Hippocampal formation (tissue), 2 donors: ENCODE measurements at regions not wholly inside any gene's neighbourhood (a gene's known extent, or its start where the extent isn't known, plus 50 kb on each side); places are given as distances from the start of the nearest gene placed in this dataset.
"Not testable (repeated sequence)": the region's sequence is repeated elsewhere in the genome, so short reads cannot be mapped to it uniquely, and the experiment has no call there.

Experiments
- DNase-seq, 2 donors: peaks; one replicate each; lab custom pipeline; 2025; lab: John Stamatoyannopoulos, UW

DNA sequence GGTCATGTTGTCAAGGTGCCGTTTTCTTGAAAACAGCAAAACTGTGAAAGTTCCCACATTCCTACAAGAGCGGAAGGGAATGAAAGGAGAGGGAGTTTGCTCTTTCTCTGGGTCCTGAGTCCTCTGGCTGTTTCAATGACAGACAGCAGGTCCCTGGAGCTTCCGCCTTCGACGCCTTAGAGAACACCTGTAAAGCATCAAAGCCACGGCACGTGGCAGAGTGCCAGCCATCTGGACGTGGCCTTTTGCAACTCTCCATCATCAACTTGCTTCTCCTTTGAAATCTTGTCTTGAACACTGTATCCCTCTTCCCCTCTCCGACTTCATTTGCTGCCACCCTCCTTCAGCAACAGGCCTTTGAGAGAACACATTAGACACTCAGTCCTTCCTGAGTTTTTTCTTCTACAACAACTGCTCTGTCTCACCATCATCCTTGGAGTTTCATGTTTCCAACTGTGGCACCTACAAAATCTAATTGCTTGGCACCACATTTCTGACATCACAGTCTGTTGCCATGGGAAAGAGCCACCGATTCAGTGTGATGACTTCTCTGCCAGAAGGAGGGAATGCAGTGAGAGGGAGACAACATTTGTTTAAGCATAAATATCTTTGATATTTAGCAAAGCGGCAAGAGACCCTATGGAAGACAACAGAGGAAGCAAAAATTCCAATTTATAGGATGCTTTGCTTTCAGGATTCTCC lies 204.9 kb upstream of the PTER start:
- DNase-seq, result no peak

- no peak for DNase-seq
Observed at GRCh38 chr10:16232441-16232840, 204.4 kb upstream of the PTER start.

DNA sequence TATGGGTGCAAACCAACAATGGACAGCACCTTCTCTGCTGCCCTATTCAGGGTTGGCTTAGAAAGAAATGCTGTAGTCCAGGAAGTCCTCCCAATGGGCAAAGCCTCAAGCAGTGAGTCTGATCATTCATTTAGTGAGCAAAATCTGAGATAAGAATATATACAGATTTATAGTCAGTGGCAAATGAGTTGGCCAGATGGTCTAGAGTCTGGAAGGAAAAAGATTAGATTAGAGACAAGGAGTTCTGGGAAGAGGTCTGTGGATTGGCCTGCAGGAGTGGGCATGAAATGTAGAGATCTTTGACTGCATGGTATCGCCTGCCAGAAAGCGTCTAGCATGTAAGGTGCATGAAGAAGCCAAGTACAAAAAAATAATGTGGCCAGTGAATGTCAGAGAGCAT lies 201.9 kb upstream of the PTER start:
- no peak for DNase-seq

- DNase-seq, result no peak
Observed at GRCh38 chr10:16242446-16242845, 194.4 kb upstream of the PTER start.

- DNase-seq, result no peak
Observed at GRCh38 chr10:16242859-16243613, 193.8 kb upstream of the PTER start.

GRCh38 chr10:16250136-16250535 lies 186.7 kb upstream of the PTER start:
- DNase-seq, result not testable (repeated sequence)

DNA sequence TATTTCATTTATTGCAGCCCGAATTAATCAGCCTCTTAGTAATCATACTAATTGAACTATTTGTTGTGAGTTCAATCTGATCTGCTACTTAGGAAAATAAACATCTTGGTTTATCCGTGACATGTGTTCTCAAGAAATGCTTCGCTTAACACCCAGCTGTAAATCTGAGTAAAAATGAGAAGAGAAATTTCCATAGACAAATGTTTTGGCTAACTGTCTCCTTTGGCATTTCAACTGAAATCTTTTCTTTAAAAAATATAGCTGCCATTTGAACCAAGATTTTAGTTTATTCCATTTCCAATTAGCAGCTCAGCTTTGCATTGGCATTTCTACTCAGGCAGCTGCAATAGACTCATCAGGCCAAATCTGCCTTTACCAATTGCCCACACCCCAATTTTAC lies 180.5 kb upstream of the PTER start:
- DNase-seq, result no peak

- peak in 1 of 2 donors; percentile 47 for DNase-seq
Observed at GRCh38 chr10:16258291-16259040, 178.3 kb upstream of the PTER start.

DNA sequence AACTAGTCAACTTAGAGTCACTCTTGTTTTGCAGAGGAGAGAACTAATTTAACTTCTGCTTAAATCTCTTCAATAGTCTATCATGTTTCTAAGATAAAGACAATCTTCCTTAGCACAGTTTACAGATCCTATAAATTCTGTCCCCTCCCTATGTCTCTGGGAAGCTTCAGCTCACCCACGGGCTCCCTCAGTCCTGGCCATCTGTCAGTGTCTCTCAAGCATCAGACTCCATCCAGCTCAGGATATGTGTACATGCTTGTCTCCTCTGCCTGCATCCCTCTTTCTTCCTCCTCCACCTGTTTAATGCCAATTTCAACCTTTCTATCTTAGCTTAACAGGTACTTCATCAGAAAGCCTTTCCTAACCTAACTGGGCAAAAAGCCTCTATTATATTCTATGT lies 177.1 kb upstream of the PTER start:
- no peak for DNase-seq

DNA sequence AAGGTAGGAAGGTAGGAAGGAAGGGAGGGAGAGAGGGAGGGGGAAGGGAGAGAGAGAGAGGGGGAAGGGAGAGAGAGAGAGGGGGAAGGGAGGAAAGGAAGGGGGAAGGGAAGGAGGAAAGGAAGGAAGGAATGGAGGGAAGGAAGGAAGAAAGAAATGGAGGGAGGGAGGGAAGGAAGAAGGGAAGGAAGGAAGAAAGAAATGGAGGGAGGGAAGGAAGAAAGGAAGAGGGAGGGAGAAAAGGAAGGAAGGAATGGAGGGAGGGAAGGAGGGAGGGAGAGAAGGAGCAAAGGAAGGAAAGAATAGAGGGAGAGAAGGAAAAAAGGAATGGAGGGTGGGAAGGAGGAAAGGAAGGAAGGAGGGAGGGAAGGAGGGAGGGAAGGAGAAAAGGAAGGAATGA lies 176.4 kb upstream of the PTER start:
- DNase-seq, result no peak

GRCh38 chr10:16271571-16271970 lies 165.2 kb upstream of the PTER start:
- no peak for DNase-seq

DNA sequence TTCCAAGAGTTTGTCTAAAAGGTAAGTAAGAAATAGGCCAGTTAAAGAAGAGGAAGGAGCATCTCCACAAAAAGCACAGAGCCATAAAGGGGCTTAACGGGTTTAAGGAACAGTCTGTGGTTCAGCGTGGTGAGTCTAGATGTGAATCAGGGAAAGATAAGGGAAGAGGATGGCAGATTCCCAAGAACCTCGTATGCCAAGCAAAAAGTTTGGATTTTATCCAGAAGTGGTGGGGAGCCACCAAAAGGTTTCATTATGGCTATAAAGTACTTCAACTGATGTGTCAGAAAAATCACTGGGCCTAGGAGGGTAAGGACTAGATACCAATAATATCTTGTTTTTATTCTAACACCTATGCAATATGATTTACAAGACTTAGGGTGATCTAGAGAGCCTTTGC lies 161.9 kb upstream of the PTER start:
- no peak for DNase-seq

- no peak for DNase-seq
Observed at GRCh38 chr10:16280595-16280994, 156.2 kb upstream of the PTER start.

GRCh38 chr10:16292366-16292765 lies 144.4 kb upstream of the PTER start:
- no peak for DNase-seq

DNA sequence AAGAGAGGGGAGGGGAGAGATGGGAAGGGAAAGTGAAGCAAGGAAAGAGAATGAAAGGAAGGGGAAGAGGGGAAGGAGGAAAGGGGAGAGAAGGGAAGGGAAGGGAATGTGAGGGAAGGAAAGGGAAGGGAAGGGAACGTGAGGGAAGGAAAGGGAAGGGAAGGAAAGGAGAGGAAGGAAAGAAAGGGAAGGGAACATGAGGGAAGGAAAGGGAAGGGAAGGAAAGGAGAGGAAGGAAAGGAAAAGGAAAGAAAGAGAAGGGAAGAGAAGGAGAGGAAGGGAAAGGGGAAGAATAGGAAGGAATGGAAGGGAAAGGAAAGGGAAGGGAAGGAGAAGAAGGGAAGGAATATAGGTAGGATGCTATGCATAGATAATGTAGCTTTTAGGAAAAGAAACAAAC lies 139.7 kb upstream of the PTER start:
- DNase-seq, result no peak

DNA sequence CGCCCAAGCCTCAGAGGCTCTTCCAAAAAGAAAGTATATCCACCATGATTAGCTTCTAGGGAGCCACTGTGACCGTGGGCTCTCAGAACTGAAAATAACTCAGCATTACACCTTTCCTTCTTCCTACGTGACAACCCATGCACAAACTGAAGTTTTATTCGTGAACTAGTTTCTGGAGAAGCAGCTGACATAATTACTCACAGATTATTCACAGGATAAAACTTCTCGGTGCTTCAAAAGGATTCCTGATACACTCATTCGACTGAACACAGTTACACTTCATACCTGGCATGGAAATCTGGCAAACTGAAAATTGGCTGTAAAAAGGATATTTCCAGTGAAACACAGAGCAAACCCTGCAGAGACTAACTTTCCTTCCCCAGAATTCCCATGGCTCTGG lies 139.2 kb upstream of the PTER start:
- DNase-seq, result no peak

DNA sequence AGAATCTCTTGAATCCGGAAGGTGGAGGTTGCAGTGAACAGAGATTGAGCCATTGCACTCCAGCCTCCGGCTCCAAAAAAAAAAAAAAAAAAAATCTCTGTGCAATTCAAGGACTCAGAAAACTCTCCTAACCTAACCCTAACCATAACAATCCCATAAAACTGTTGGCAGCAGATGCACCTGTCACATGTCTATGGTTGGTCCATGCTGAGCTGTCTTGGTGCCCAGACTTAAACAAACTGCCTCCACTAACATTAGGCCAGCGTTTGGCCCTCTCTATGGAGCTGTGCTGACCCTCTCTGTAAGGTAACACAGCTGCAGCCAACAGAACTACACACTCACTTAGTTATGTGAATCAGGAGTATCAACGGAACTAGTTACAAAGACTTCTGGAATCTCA lies 132.5 kb upstream of the PTER start:
- no peak for DNase-seq

DNA sequence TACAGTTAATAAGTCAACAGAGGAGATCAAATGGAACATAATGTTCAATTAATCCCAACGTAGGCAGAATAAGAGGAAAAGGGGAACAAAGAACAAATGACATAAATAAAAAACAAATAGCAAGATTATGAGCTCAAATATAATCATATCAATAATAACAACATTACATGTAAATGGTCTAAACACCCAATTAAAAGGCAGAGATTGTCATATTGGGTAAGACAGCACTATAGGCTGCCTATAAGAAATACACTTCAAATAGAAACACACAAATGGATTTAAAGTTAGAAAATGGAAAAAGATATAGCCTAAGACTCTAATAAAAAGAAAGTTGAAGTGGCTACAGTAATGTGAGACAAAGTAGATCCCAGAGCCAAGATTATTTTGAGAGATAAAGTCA lies 126.4 kb upstream of the PTER start:
- DNase-seq, result no peak

DNA sequence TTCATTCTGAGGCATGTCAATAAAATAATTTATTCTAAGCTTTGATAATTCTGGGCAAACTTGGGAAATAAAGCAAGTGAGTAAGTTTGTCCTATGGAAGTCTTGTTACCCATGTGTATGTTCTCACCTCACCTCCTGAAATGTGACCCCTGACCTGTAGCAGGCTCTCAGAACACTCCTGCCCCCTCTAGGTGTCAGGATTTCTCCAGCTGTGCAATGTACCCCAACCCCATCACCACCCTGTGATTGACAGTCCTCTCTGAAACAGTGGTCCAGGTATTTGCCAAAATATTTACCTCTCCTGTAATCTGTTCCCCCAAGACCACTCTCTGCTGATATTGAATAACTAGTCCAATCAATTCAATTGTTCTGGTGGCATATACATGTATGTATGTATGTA lies 122.6 kb upstream of the PTER start:
- DNase-seq, result no peak

- no peak for DNase-seq
Observed at GRCh38 chr10:16316733-16317390, 119.9 kb upstream of the PTER start.

DNA sequence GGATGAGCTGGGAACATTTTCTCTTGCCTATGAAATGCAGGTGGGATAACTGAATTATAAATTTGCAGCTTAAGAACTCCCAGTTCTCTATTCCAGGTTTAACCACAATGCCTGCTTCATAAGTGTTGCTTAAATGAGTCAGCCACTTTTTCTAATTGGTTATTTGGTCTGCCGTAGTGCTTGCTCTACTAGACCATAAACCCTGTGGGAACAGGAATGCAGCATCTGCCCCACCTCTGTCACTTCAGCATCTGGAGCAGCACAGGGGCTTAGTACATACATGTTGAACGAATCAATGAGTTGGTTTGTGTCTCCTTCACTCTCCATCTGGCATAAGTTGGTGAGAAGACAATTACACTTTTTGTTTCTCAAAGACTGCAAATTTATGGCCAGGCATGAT lies 95.2 kb upstream of the PTER start:
- DNase-seq, result no peak

DNA sequence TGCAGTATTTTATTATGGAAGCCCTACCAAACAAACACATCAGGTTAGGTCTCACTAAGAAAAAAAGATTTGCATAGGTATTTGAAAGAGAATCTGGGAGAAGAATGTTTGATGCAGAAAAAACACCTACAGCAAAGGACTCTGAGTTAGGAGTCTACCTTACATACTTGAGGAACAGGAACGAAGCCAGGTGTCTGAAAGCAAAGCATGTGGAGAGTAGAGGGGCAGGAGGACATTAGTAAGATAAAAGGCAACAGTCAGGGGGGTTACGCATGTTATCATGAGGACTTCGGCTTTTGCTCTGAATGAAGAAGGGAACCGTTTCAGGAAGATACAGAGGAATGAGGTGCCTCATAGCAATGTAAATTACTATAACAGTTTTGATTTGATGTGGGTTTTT lies 87.9 kb upstream of the PTER start:
- DNase-seq, result no peak

DNA sequence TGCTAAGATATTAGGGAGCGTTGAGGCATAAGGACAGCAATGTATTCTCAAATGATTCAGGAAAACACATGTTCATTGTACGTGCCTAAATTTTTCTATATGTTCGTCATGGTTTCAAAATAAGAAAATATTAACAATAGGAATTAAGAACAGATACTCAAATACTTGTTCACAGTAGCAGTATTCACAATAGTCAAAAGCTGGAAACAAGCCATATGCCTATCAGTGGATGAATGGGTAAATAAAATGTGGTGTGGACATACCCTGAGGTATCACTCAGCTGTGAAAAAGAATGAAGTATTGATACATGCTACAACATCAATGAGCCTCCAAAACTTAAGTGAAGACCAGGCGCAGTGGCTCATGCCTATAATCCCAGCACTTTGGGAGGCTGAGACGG lies 84.7 kb upstream of the PTER start:
- DNase-seq, result no peak
